NAMALWA (cell line): ENCODE measurements at regions not wholly inside any gene's neighbourhood (a gene's known extent, or its start where the extent isn't known, plus 50 kb on each side); places are given as distances from the start of the nearest gene placed in this dataset.

Experiments used
- DNase-seq: peaks from one replicate; pipeline ENCODE4 v3.0.0-alpha.2; 2015; ENCODE audit warnings: low spot score

DNA sequence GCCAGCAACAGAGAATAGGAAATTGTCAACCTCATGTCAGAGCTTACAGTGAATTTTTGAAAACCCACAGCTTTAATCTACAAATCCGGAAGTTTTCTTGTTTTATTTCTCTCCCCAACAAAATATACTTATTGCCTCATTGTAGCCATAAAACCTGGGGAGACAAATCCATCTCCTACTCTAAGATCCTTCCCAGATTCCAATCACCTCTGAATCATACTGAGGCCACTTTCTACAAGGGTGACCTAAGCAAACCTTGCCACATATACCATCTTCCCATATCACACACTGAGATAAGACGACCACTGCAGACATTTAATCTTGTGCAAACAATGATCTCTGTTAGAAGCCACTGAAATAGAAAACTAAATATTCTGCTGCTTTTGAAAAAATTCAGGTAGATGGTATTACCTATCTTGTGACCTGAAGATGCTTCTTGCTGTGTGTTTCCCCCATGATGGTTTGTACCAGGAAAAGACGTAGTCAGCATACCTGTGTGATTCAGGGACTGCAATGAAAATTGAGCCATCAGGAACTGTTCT is 171.5 kb upstream of the DUSP10 start:
- no peak for DNase-seq

- DNase-seq, result no peak
These were observed 170.3 kb upstream of the DUSP10 start for GRCh38 chr1:221912230-221912629.

GRCh38 chr1:221911714-221912113 is 169.8 kb upstream of the DUSP10 start:
- no peak for DNase-seq

GRCh38 chr1:221910222-221910621 is 168.3 kb upstream of the DUSP10 start:
- no peak for DNase-seq

GRCh38 chr1:221908573-221908972 is 166.7 kb upstream of the DUSP10 start:
- DNase-seq, result no peak

DNA sequence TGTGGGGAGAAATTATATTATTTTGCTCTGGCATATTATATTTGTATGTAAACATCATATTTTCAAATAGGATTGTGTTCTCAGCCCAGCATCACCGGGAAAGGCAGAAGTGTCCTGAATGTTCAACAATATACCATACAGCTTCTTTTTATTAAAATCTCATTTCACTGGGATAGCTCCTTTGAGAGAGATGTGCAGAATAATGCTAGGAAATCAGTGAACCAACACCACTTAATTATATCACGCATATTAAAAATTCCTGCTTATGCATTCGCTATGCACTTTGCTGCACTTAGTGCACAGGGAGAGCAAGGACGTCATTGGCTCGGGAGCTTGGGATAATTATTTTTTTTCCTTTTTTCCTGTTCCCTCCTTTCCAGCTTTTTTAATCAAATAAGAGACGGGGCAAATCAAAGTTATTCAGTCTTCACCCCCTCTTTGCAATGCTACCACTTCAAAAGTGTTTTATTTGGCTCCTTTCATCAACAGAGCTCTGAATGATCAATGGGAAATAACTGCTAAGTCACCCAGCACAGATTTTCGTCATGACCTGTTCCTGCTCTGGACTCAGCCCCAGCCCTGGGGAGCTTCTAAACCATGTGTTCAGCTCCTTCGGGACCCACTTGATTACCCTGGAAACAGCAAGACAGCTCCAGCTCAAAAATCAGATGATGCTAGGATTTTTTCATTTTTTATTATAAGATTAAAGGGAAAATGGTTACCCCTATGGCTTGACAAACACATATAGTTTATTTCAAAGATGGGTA is 165.5 kb upstream of the DUSP10 start:
- DNase-seq, result no peak

GRCh38 chr1:221905802-221906201 is 163.9 kb upstream of the DUSP10 start:
- DNase-seq, result no peak

- no peak for DNase-seq
These were observed 162.4 kb upstream of the DUSP10 start for GRCh38 chr1:221904319-221904718.

- no peak for DNase-seq
These were observed 161.7 kb upstream of the DUSP10 start for GRCh38 chr1:221903594-221903993.

- no peak for DNase-seq
These were observed 161.1 kb upstream of the DUSP10 start for GRCh38 chr1:221902961-221903360.

- no peak for DNase-seq
These were observed 158.8 kb upstream of the DUSP10 start for GRCh38 chr1:221900678-221901077.

DNA sequence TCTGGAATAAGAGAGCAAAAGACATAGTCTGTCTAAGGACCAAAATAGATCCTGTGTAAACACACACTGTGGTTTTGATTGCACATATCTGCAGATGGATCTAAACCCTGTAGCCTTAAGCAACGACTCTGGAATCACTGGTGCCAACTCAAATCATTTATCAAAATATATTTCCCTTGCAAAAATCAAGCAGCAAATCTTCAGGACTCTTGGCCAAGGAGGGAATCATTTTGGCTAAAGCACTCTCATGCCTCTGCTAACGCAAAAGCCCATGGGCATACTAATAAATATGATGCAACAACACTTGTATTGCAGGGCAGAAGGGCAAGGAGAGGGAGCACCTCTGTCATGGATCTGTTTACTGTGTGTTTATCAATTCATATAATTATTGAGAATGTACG is 155.4 kb upstream of the DUSP10 start:
- no peak for DNase-seq

GRCh38 chr1:221892301-221892830 is 150.5 kb upstream of the DUSP10 start:
- no peak for DNase-seq

- no peak for DNase-seq
These were observed 149.8 kb upstream of the DUSP10 start for GRCh38 chr1:221891708-221892107.

DNA sequence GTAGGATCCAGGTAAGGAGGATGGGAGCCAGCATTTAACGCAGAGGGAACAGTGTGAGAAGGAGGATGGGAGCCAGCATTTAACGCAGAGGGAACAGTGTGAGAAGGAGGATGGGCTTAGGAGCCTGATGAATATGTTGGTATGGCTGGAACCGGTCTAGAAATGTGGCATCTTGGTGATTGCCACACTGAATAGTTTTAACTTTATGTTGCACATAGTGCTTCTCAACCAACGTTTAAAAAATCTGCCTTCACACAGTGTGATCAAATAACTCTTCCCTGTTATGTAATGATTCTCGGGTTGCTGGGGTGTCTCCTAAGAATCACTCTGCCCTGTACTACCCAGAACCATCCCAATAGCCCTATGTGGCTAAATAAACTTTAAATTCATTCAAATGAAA is 146.9 kb upstream of the DUSP10 start:
- no peak for DNase-seq

- no peak for DNase-seq
These were observed 146.3 kb upstream of the DUSP10 start for GRCh38 chr1:221888218-221888617.

DNA sequence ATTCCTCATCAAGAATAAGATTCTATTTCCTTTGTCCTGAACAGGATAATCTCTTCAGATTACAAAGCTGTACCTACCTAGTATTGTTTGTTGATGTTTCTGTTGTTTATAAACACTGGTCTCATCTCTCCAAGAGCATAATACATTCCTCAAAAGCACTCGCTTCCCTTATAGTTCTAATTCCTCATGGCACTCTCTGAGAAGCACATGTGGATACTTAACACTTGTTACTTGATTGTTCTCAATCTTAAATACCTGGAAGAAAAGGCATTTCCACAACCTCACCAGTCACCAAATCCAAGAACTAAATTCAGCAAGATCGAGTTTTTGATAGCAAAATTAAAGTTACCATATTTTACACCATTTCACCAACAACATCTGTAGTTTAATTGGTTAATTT is 145.9 kb upstream of the DUSP10 start:
- no peak for DNase-seq

- no peak for DNase-seq
These were observed 145.5 kb upstream of the DUSP10 start for GRCh38 chr1:221887415-221887746.

- DNase-seq, result no peak
These were observed 145.0 kb upstream of the DUSP10 start for GRCh38 chr1:221886743-221887414.

DNA sequence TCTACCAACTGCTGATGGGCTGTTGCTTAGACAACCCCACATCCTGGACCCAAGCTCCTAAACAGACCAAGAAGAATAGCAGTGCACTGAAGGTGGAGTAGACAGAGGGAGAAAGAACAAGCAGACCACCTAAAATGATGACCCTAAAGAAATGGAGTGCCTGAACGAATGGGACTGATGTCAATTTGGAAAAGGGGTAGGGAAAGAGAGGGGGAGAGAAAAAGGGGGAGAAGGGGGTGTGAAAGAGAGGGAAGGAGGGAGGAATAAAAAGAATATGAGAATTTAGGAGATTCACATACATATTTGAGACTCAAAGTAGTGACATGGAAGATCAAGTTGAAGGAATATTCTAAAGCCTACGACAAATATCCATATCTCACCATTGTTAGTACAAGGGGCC is 144.4 kb upstream of the DUSP10 start:
- no peak for DNase-seq

DNA sequence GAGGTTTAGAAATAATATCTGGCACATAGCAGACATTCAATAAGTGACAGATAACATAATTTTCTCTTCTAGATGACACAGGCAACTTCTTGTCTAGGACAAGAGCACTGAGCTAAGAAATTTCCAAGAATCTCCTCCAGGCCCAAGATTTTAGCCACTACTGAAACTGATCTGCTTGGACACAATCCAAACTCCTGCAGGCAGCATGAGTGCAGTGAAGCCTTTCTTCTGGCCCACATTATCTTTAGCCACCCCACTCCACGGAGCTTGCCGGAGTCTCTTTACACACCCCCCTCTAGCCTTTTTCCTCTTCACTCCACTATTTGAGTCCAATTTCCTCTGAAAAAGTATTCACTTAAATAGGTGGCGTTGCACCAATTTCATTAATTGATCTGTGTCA is 142.9 kb upstream of the DUSP10 start:
- no peak for DNase-seq

DNA sequence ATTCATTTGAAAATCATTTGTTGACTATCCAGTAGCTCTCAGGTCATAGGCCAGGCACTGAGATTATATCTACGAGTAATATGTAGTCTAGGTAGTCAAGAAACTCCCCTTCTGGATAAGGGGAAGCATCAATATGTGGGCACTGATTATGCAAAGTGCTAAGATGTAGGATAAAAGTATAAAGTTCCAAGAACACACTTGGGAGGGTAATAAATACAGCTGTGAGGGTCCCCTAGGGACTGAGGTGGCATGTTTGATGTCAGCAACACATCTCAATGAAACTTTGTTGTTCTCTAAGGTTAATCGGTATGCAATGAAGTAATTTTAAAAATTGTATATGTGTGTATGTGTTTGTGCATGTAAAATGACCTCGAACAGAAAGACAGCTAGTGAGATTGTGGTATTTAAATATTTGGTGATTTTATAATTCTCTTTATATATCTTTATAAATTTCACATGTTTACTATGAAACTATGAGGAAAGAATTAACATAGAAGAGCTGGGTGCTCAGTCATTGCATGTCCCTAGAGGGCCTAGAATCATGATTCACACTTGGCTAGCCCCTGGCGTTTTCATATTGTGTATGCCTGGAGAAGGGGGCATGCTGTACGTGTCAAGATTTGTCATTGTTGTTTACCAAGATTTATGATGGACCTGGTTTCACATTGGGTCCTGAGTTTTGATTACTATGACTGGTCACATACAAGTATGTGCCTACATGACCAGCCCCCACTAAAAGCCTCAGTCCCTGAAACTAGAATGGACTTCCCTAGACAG is 140.1 kb upstream of the DUSP10 start:
- no peak for DNase-seq

DNA sequence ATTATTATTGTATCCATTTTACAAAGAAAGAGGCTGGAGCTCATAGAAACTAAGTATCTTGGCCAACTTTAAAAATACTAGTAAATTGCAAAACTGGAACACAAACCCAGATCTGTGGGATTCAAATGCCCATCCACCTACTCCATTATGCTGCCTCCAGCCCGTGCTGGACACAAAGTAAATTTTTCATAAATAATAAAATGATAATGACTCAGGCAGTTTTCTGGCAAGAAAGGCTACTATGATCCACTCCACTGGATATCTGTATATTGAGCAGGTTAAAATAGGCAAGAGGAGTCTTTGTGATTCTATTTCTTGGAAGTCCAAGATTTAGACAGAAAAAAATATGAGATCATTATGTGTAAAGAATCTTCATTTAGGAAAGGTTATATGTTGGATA is 138.3 kb upstream of the DUSP10 start:
- no peak for DNase-seq
